GM21515 (cell line): ENCODE measurements at regions not wholly inside any gene's neighbourhood (a gene's known extent, or its start where the extent isn't known, plus 50 kb on each side); places are given as distances from the start of the nearest gene placed in this dataset.

Experiments used
- ATAC-seq: cut with Tn5 transposase; IDR thresholded peaks from one replicate; pipeline ENCODE4 v1.9.1; 2021; ENCODE audit not compliant: unreplicated experiment

- ATAC-seq: no peak
Observed at GRCh38 chr2:16335947-16336346, 329.7 kb downstream of the CYRIA start.

GRCh38 chr2:16335604-16335930 is 330.1 kb downstream of the CYRIA start:
- ATAC-seq: no peak

- no peak for ATAC-seq
Observed at GRCh38 chr2:16334886-16335603, 330.6 kb downstream of the CYRIA start.

- ATAC-seq: no peak
Observed at GRCh38 chr2:16334366-16334765, 331.3 kb downstream of the CYRIA start.

GRCh38 chr2:16333681-16334080 is 332.0 kb downstream of the CYRIA start:
- ATAC-seq: no peak

GRCh38 chr2:16332681-16333557 is 332.7 kb downstream of the CYRIA start:
- no peak for ATAC-seq

- ATAC-seq: no peak
Observed at GRCh38 chr2:16331772-16332171, 333.9 kb downstream of the CYRIA start.

GRCh38 chr2:16330982-16331381 is 334.7 kb downstream of the CYRIA start:
- no peak for ATAC-seq

- no peak for ATAC-seq
Observed at GRCh38 chr2:16330571-16330970, 335.1 kb downstream of the CYRIA start.

GRCh38 chr2:16330012-16330411 is 335.6 kb downstream of the CYRIA start:
- no peak for ATAC-seq

GRCh38 chr2:16329421-16329820 is 336.2 kb downstream of the CYRIA start:
- ATAC-seq: no peak

GRCh38 chr2:16328521-16329190 is 337.0 kb downstream of the CYRIA start:
- no peak for ATAC-seq

- no peak for ATAC-seq
Observed at GRCh38 chr2:16327326-16327725, 338.3 kb downstream of the CYRIA start.

GRCh38 chr2:16326711-16327300 is 338.8 kb downstream of the CYRIA start:
- no peak for ATAC-seq

- ATAC-seq: no peak
Observed at GRCh38 chr2:16325976-16326510, 339.6 kb downstream of the CYRIA start.

- no peak for ATAC-seq
Observed at GRCh38 chr2:16325016-16325975, 340.3 kb downstream of the CYRIA start.

GRCh38 chr2:16324544-16324937 is 341.1 kb downstream of the CYRIA start:
- no peak for ATAC-seq

GRCh38 chr2:16323551-16324543 is 341.8 kb downstream of the CYRIA start:
- no peak for ATAC-seq

GRCh38 chr2:16323126-16323520 is 342.5 kb downstream of the CYRIA start:
- ATAC-seq: no peak
